ENCODE measurements at regions not wholly inside any gene's neighbourhood (a gene's known extent, or its start where the extent isn't known, plus 50 kb on each side); places are given as distances from the start of the nearest gene placed in this dataset.

DNA sequence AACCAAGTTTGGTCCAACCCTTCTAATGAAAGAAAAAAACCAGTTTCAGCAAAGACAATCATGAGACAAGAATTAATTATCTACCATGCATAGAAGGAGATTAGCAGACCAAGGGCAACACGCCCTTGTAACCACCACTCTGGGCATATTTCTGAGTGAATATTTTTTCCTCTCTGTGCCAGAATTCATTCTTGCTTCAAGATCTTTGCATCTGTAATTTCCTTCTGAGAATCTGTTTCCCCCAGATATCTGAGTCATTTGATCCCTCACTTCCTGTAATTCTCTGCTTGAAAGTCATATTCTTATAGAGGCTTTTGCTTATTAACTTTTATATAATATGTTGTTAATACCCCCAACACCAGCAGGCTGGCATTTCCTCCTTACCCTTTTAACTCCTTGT, 243.7 kb downstream of the SLC16A7 start:
- Mint-ChIP-seq H3K4me3 (no peak overlapping the region), H3K4me1 (no peaks in the 10 kb centered on the region), H3K27me3 (peaks cover 7% of the 10 kb centered on the region), H3K27ac (no peak overlapping the region), H3K9me3 (no peaks in the 10 kb centered on the region)
- no peak for DNase-seq
- ATAC-seq, result no peak

DNA sequence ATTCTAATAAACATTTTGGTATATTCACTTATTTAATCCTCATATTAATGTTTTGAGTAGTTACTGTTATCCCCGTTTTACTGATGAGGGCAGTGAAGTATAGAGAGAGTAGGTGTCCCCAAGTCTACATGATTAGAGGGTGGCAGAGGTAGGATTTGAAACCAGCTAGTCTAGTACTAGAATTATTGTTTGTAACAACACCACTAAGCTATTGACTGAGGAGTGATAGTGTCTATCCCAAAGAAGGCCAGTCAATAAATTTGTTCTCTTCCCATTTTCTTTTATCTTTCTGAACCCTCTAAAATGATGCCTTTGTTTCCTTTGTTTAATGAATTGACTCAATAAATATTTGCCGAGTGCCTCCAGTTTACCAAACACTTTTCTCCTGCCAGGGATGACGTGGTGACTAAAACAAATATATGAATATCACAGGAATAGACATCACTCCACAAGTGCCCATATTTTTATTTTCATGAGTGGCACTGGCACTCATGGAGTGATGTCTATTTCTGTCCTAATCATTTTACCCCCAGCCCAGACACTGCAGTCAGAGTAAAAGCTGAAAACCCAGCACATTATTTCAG, 247.5 kb downstream of the SLC16A7 start:
- Mint-ChIP-seq H3K4me3 (no peak overlapping the region), H3K4me1 (no peaks in the 10 kb centered on the region), H3K27ac (no peak overlapping the region), H3K27me3 (peaks cover 24% of the 10 kb centered on the region), H3K9me3 (no peaks in the 10 kb centered on the region)
- ATAC-seq, result no peak
- no peak for DNase-seq

DNA sequence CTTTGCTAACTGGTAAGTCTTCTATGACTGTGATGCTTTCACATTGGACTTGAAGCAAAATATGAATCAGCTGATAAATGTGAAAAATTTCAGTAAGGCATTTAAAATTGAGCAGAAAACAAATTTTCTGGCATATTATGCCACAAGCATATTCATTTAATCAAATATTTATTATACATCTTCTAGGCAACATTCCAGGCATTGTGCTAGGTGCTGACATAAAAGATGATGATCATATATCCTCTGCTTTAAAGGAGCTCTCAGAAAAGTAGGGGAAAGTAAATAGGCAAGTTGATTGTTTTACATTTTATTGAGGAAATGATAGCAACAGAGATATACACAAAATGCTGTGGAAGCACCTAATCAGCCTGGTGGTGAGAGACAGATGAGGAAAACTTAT, 248.9 kb downstream of the SLC16A7 start:
- DNase-seq, result no peak
- no peaks in the 10 kb centered on the region for H3K4me1 Mint-ChIP-seq
- no peaks in the 10 kb centered on the region for H3K9me3 Mint-ChIP-seq
- ATAC-seq, result no peak
- no peak overlapping the region for H3K27ac Mint-ChIP-seq
- peaks cover 24% of the 10 kb centered on the region for H3K27me3 Mint-ChIP-seq
- H3K4me3 Mint-ChIP-seq, result no peak overlapping the region

DNA sequence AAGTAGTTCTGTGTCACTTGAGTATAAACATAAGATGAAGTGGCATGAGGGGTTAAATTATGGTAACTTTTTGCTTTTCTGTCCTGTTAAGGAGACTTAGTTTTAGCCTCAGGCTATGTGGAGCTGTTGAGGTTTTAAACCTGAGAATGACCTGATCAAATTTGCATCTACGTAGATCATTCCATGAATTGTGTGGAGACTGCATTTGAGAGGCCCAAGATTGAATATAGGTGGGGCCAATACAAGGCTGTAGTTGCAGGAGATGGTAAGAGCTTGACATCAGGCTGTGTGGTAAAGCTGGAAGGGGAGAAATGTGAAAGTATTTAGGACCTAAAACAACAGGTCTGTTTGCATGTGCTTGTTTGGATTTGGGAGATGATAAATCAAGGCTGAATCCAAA, 249.5 kb downstream of the SLC16A7 start:
- no peaks in the 10 kb centered on the region for H3K9me3 Mint-ChIP-seq
- no peak for DNase-seq
- H3K4me1 Mint-ChIP-seq, result no peaks in the 10 kb centered on the region
- no peak for ATAC-seq
- no peak overlapping the region for H3K27ac Mint-ChIP-seq
- no peak overlapping the region for H3K4me3 Mint-ChIP-seq
- peaks cover 24% of the 10 kb centered on the region for H3K27me3 Mint-ChIP-seq

DNA sequence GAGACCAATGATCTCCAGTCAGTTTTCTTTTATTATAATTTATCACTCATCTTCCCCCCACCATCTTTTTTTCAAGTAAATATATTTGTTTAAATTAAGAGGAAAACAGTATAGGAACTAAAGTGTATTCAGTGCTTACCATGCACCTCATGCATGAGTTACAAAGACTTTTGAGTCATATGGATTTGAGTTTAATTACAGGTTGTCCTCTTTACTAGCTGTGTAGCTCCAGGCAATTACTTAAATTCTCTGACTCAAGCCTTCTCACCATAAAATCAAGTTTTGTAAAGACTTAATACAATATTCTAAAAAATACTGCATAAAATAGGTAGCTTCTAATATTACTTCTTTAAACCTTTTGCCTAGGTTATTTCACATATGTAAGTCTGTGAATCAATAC, 251.3 kb downstream of the SLC16A7 start:
- H3K27ac Mint-ChIP-seq, result no peak overlapping the region
- ATAC-seq, result no peak
- no peak overlapping the region for H3K4me3 Mint-ChIP-seq
- no peak for DNase-seq
- H3K9me3 Mint-ChIP-seq, result no peaks in the 10 kb centered on the region
- no peaks in the 10 kb centered on the region for H3K4me1 Mint-ChIP-seq
- H3K27me3 Mint-ChIP-seq, result peaks cover 17% of the 10 kb centered on the region

DNA sequence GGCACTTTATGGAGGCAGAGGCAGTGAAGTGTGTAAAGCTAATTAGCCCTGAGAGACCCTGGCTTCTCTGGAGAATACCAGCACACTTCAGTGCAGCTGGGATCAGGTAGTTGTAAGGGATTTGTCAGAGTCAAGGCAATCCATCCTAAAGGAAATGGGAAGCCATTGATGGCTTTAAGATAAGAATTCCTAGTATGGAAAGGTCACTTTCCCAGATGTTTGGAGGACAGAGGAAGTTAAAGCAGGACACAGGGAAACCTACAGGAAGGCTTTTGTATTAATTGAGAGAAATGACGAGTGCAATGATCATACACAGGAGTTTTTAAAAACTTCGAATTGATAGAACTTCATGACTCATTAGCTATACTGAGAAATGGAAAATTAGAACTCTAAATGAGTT, 254.4 kb downstream of the SLC16A7 start:
- Mint-ChIP-seq H3K9me3 (peaks cover 0 to under 1% of the 10 kb centered on the region in 2 donors), H3K27ac (no peak overlapping the region), H3K27me3 (peaks cover 10% of the 10 kb centered on the region), H3K4me3 (no peak overlapping the region), H3K4me1 (no peaks in the 10 kb centered on the region)
- DNase-seq, result no peak
- ATAC-seq, result no peak

DNA sequence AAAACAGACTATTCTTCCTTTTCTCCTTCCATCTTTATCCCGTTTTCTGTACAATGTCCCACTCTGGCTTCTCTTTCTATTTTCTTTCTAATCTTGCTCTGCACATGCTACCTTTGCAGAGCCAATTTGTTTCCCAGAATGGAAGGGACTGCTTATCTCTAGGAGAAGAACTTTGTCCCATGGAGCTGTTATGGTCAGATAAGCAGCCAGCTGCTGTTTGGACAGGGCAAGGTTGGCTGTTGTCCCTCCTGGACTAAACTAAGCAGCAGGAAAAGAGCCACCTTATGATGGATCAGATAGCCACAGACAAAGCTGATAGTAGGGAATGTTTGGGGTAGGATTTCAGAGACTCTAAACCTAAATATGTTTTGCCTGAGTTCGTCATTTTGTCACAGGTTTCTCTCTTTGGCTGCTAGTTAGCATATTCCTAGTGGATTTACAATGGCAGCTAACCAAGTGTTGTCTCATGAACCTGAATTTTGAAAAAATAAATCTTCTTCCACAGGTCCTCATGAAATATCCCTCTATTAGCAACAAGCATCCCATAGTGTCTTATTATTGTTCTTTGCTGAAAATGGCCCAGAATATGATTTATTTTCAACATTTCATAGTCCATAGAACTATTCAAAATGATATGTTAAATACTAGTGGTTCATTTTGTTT, 262.8 kb downstream of the SLC16A7 start:
- DNase-seq (no peak), ATAC-seq (no peak)
- Mint-ChIP-seq H3K4me3 (no peak overlapping the region), H3K4me1 (no peaks in the 10 kb centered on the region), H3K27me3 (peaks cover 21% of the 10 kb centered on the region), H3K27ac (no peak overlapping the region), H3K9me3 (peaks cover 6 to 23% of the 10 kb centered on the region in 2 donors)

DNA sequence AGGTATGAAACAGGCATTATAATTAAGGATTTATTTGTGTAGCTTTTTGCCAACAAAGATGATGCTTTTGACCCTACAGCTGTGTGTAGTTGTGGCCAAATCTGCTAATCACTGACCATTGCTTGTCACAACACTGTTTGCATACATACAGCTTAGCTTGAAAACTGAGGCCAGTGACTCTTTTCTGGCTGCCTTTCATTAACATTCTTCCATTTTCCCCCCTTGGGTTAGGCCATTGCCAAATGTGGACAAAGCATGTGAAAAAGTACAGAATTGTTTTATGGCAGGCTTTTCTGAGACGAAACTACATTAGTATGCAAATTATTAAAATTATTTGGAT, 263.3 kb downstream of the SLC16A7 start:
- DNase-seq (no peak), ATAC-seq (no peak)
- Mint-ChIP-seq H3K27ac (no peak overlapping the region), H3K4me1 (no peaks in the 10 kb centered on the region), H3K27me3 (peaks cover 21% of the 10 kb centered on the region), H3K9me3 (peaks cover 6 to 23% of the 10 kb centered on the region in 2 donors), H3K4me3 (no peak overlapping the region)

DNA sequence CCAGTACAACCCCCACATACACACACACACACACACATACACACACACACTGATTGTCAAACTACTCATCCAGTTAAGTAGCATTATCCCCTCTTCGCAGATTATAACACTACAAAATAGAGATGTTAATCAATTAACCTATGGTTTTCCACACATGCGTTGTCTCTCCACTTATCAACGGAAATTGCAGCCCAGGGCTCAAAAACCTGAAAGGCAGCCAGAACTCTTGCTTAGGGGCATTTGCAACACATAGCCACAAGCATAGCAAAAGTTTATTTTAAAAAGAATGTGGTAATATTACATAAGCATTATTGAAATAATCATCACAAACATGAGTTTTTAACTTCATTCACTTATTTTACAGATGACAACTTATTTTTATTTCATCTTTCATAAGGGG, 265.8 kb downstream of the SLC16A7 start:
- peaks cover 6 to 11% of the 10 kb centered on the region in 2 donors for H3K9me3 Mint-ChIP-seq
- H3K27ac Mint-ChIP-seq, result no peak overlapping the region
- peaks cover 12% of the 10 kb centered on the region for H3K27me3 Mint-ChIP-seq
- DNase-seq (no peak), ATAC-seq (no peak)
- no peaks in the 10 kb centered on the region for H3K4me1 Mint-ChIP-seq
- no peak overlapping the region for H3K4me3 Mint-ChIP-seq

DNA sequence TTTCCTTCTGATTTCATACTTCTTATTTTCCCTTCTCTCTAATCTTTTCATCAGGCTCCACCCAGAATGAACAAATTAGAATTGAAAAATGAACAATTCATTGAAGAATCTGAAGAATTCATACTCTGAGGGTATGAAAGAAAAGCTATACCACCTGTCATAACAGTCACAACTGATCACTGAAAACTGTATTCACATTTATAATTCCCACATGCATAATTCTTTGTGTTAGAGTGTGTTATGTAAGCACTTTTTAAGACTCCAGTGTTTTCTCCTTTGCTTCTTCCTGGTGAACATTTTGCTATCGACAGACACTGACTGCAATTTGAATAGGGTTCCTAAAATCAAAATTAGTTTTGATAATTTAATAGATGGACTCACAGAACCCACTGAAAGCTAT, 271.2 kb downstream of the SLC16A7 start:
- Mint-ChIP-seq H3K9me3 (peaks cover 0 to 5% of the 10 kb centered on the region in 2 donors), H3K27ac (no peak overlapping the region), H3K4me1 (no peaks in the 10 kb centered on the region), H3K27me3 (no peaks in the 10 kb centered on the region), H3K4me3 (no peak overlapping the region)
- DNase-seq (no peak), ATAC-seq (no peak)

DNA sequence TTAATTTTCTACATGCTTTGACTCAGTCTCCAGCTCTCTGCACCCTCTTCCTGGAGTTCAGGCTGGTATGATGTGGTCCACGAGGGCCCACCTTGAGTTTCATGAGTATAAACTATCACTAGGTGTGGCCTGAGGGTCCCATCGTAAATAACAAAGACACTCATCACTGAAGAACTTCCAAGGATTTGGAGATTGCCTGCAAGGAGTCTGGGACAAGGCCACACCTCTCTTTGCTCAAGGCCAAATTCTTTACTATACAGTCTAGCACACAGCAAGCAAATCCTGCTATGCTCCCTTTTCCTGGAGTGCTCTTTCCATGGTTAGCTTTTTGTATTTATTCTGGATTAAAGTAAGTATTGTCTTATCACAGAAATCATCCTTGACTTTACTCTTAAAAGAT, 271.9 kb downstream of the SLC16A7 start:
- ATAC-seq, result no peak
- no peaks in the 10 kb centered on the region for H3K27me3 Mint-ChIP-seq
- peaks cover 0 to 5% of the 10 kb centered on the region in 2 donors for H3K9me3 Mint-ChIP-seq
- H3K4me3 Mint-ChIP-seq, result no peak overlapping the region
- no peak for DNase-seq
- no peak overlapping the region for H3K27ac Mint-ChIP-seq
- no peaks in the 10 kb centered on the region for H3K4me1 Mint-ChIP-seq

DNA sequence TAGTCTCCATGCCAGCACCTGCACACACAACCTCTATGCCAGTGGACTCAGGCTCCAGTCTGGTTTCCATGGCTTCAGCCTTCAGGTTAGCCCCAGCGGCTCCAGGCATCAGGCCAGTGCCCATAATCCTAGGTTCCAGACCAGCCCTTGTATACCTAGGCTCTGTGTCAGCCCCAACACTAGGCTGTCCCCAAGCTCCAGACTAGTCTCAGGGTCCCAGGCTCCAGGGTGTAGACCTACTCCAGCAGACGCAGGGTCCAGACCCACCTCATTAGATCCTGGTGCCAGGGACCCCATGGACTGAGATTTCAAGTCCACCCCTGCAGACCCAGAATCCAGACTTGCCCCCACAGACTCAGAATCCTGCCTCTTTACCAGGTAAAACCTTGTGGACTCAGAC, 275.9 kb downstream of the SLC16A7 start:
- ATAC-seq (no peak), DNase-seq (no peak)
- Mint-ChIP-seq H3K27ac (no peak overlapping the region), H3K4me1 (no peaks in the 10 kb centered on the region), H3K27me3 (no peaks in the 10 kb centered on the region), H3K4me3 (no peak overlapping the region), H3K9me3 (peaks cover 0 to 5% of the 10 kb centered on the region in 2 donors)

DNA sequence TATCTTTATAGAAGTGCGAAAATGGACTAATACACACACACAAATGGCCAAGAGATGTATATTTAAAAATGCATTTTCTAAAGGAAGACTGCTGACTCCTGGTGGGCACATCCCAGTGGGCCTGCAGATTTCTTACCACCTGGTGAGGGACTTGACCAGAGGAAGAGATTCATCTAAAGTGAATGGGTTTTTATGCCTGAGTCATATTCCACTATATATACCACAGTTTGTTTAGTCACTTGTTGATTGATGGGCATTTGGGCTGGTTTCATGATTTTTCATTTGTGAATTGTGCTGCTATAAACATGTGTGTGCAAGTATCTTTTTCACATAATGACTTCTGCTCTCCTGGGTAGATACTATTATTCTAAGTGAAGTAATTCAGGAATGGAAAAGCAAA, 277.3 kb downstream of the SLC16A7 start:
- H3K27me3 Mint-ChIP-seq, result no peaks in the 10 kb centered on the region
- peaks cover 0 to 5% of the 10 kb centered on the region in 2 donors for H3K9me3 Mint-ChIP-seq
- DNase-seq, result no peak
- no peaks in the 10 kb centered on the region for H3K4me1 Mint-ChIP-seq
- H3K27ac Mint-ChIP-seq, result no peak overlapping the region
- no peak overlapping the region for H3K4me3 Mint-ChIP-seq
- no peak for ATAC-seq

DNA sequence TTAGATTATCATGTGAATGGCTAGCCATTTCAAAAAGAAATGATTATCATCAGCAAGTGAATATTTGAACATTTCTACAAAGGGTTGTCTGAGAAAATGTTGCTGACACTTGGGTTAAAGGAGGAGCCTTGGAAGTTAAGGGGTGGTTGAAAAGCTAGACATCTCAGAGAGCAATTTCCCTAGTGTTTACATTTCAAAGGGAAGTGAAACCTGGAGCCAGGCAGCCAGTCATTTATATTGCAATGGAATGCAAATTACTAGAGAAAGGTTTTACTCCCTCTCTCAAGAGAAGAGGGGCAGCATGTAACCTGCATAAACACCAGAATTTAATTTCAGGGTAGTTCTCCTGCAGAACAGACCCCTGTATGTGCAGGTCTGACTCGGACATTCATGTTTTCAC, 279.0 kb downstream of the SLC16A7 start:
- Mint-ChIP-seq H3K27ac (no peak overlapping the region), H3K4me1 (no peaks in the 10 kb centered on the region), H3K4me3 (no peak overlapping the region), H3K27me3 (no peaks in the 10 kb centered on the region), H3K9me3 (peaks cover 0 to 5% of the 10 kb centered on the region in 2 donors)
- no peak for DNase-seq
- ATAC-seq, result no peak

DNA sequence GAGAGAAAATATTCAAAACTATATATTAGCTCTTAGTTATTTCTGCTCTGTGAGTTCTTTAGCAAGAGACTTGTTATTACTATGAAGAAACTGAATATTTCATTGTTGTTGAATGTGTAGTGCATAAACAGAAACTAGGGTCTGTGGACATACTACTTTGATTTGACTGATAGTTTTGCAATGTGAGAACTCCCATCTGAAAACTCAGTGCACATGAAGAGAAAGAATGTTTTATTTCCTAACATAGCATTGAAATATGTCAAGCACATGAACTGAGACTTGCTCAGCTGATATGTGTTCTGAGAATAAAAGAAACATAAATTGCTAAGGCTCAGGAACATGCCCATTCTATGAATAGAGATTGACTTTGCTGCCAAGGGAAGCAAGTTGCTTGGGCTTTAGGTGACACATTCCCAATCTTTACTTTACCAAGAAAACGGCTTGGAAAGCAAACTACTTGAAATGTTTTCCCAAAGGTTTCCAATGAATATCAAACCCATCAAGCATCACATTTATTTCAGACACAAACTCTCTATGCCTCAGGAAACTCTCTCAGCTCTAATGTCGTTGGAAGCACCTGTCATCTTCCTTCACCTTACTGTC, 290.4 kb downstream of the SLC16A7 start:
- no peak for ATAC-seq
- no peak overlapping the region for H3K4me3 Mint-ChIP-seq

DNA sequence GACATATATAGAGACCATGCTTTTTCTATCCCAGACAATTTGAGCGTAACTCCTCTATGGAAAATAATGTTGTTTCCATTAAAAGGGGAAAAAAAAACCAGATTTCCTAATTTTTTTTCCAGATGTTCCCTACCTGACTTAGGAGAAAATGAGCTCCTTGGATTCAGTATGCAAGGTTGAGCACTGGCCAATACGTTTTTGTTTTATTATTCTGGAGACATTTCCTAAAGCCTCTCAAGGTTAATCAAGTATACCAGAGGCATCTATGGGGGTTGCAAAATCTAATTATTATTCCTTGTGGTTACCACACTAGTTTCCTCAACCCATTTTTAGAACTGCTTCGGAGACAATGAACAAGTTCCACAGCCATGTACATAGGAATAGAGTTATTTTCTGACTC, 291.3 kb downstream of the SLC16A7 start:
- H3K4me3 Mint-ChIP-seq, result no peak overlapping the region
- no peak for ATAC-seq
- DNase-seq, result no peak
- H3K27me3 Mint-ChIP-seq, result no peaks in the 10 kb centered on the region
- H3K27ac Mint-ChIP-seq, result no peak overlapping the region
- H3K4me1 Mint-ChIP-seq, result no peaks in the 10 kb centered on the region
- no peaks in the 10 kb centered on the region for H3K9me3 Mint-ChIP-seq

More for the DNA sequence above, 290.4 kb downstream of the SLC16A7 start:
- Mint-ChIP-seq H3K27ac (no peak overlapping the region), H3K27me3 (no peaks in the 10 kb centered on the region), H3K4me1 (no peaks in the 10 kb centered on the region), H3K9me3 (no peaks in the 10 kb centered on the region)
- no peak for DNase-seq
